ENCODE measurements at regions not wholly inside any gene's neighbourhood (a gene's known extent, or its start where the extent isn't known, plus 50 kb on each side); places are given as distances from the start of the nearest gene placed in this dataset.

- peaks cover 16% of the 10 kb centered on the region for H3F3A ChIP-seq (ENCODE audit: insufficient read depth)
- no peak overlapping the region for H3K4me2 ChIP-seq (ENCODE audit: unreplicated experiment)
- in situ Hi-C loops (cut with MboI): no loop called here
- H3K36me3 ChIP-seq (ENCODE audit: low read depth): no peaks in the 10 kb centered on the region
- H3K9ac ChIP-seq: no peak overlapping the region
- H3K27ac ChIP-seq: no peak overlapping the region
- no peak for TF ChIP-seq EZH2 (IDR thresholded peaks at IDR 0.05; ENCODE audit: insufficient read depth, poor library complexity, severe bottlenecking)
- TF ChIP-seq EZH2phosphoT487 (IDR thresholded peaks at IDR 0.05; ENCODE audit: insufficient read depth, low read depth): no peak
- no peak for DNase-seq
- no peaks in the 10 kb centered on the region for H3K9me3 ChIP-seq (ENCODE audit: low read depth)
- 73 to 74% methylated on average over 4 of the region's 4 CpGs for WGBS, 2 experiments (ENCODE audit: low coverage in 1 of 2, low lambda C conversion rate in 2 of 2, missing lambda C conversion rate in 2 of 2)
- H3K79me2 ChIP-seq (ENCODE audit: insufficient read depth): no peaks in the 10 kb centered on the region
- no peaks in the 10 kb centered on the region for H4K20me1 ChIP-seq (ENCODE audit: insufficient read depth)
- H2AFZ ChIP-seq: no peak overlapping the region
- peaks cover 14% of the 10 kb centered on the region for H3K4me1 ChIP-seq (ENCODE audit: insufficient read depth)
- no peaks in the 10 kb centered on the region for H3K9me2 ChIP-seq (ENCODE audit: insufficient read depth)
- H3K4me3 ChIP-seq: no peak overlapping the region
- no peaks in the 10 kb centered on the region for H3K27me3 ChIP-seq (replicated peaks; ENCODE audit: insufficient read depth)
Measured at GRCh38 chr13:30147015-30147414, 160.3 kb downstream of the KATNAL1 start.

GRCh38 chr13:30145709-30146367, 161.5 kb downstream of the KATNAL1 start:
- in situ Hi-C loops (cut with MboI): no loop called here

GRCh38 chr13:30143666-30144400, 163.5 kb downstream of the KATNAL1 start:
- Histone ChIP-seq H2AFZ (peak overlapping the region; percentile 77), H3K4me2 (ENCODE audit: unreplicated experiment) (peak overlapping the region; percentile 50), H3K27me3 (replicated peaks; ENCODE audit: insufficient read depth) (no peaks in the 10 kb centered on the region), H3K36me3 (ENCODE audit: low read depth) (no peaks in the 10 kb centered on the region), H3K9me2 (ENCODE audit: insufficient read depth) (no peaks in the 10 kb centered on the region), H3K9ac (peak overlapping the region; percentile 68), H3K9me3 (ENCODE audit: low read depth) (no peaks in the 10 kb centered on the region), H4K20me1 (ENCODE audit: insufficient read depth) (no peaks in the 10 kb centered on the region), H3K4me3 (0 out of 2 replicates have a peak overlapping the region, but pooled peaks have one; percentile 17), H3K4me1 (ENCODE audit: insufficient read depth) (peaks cover 18% of the 10 kb centered on the region), H3K27ac (peak overlapping the region; percentile 86), H3K79me2 (ENCODE audit: insufficient read depth) (no peaks in the 10 kb centered on the region), H3F3A (ENCODE audit: insufficient read depth) (peaks cover 26% of the 10 kb centered on the region)
- WGBS, 2 experiments (ENCODE audit: low coverage in 1 of 2, low lambda C conversion rate in 2 of 2, missing lambda C conversion rate in 2 of 2): 60 to 63% methylated on average over 5 of the region's 5 CpGs
- TF ChIP-seq EZH2phosphoT487 (IDR thresholded peaks at IDR 0.05; ENCODE audit: insufficient read depth, low read depth) (no peak), EZH2 (IDR thresholded peaks at IDR 0.05; ENCODE audit: insufficient read depth, poor library complexity, severe bottlenecking) (no peak)
- DNase-seq: peak; percentile 85
- in situ Hi-C loops (cut with MboI): no loop called here

More at GRCh38 chr13:30145709-30146367, 161.5 kb downstream of the KATNAL1 start:
- H3K9me3 ChIP-seq (ENCODE audit: low read depth): no peaks in the 10 kb centered on the region
- H3F3A ChIP-seq (ENCODE audit: insufficient read depth): peaks cover 22% of the 10 kb centered on the region
- 87 to 88% methylated on average over 13 of the region's 13 CpGs for WGBS, 2 experiments (ENCODE audit: low coverage in 1 of 2, low lambda C conversion rate in 2 of 2, missing lambda C conversion rate in 2 of 2)
- H3K9ac ChIP-seq: no peak overlapping the region
- no peak overlapping the region for H3K27ac ChIP-seq
- DNase-seq: no peak
- no peak for TF ChIP-seq EZH2phosphoT487 (IDR thresholded peaks at IDR 0.05; ENCODE audit: insufficient read depth, low read depth)
- no peak for TF ChIP-seq EZH2 (IDR thresholded peaks at IDR 0.05; ENCODE audit: insufficient read depth, poor library complexity, severe bottlenecking)
- no peak overlapping the region for H3K4me2 ChIP-seq (ENCODE audit: unreplicated experiment)
- no peaks in the 10 kb centered on the region for H3K36me3 ChIP-seq (ENCODE audit: low read depth)
- no peaks in the 10 kb centered on the region for H3K79me2 ChIP-seq (ENCODE audit: insufficient read depth)
- no peak overlapping the region for H3K4me3 ChIP-seq
- no peaks in the 10 kb centered on the region for H3K9me2 ChIP-seq (ENCODE audit: insufficient read depth)
- no peaks in the 10 kb centered on the region for H4K20me1 ChIP-seq (ENCODE audit: insufficient read depth)
- no peaks in the 10 kb centered on the region for H3K27me3 ChIP-seq (replicated peaks; ENCODE audit: insufficient read depth)
- no peak overlapping the region for H2AFZ ChIP-seq
- H3K4me1 ChIP-seq (ENCODE audit: insufficient read depth): peaks cover 18% of the 10 kb centered on the region

- Histone ChIP-seq H3K9ac (peak overlapping the region; percentile 68), H4K20me1 (ENCODE audit: insufficient read depth) (no peaks in the 10 kb centered on the region), H3K4me2 (ENCODE audit: unreplicated experiment) (peak overlapping the region; percentile 50), H3K9me3 (ENCODE audit: low read depth) (no peaks in the 10 kb centered on the region), H3K27ac (peak overlapping the region; percentile 86), H3K36me3 (ENCODE audit: low read depth) (no peaks in the 10 kb centered on the region), H3K4me1 (ENCODE audit: insufficient read depth) (peaks cover 25% of the 10 kb centered on the region), H3K79me2 (ENCODE audit: insufficient read depth) (no peaks in the 10 kb centered on the region), H2AFZ (no peak overlapping the region), H3F3A (ENCODE audit: insufficient read depth) (peaks cover 38% of the 10 kb centered on the region), H3K27me3 (replicated peaks; ENCODE audit: insufficient read depth) (no peaks in the 10 kb centered on the region), H3K4me3 (peak overlapping the region; percentile 17; the same call in 1 of the 2 replicates), H3K9me2 (ENCODE audit: insufficient read depth) (no peaks in the 10 kb centered on the region)
- in situ Hi-C loops (cut with MboI): no loop called here
- 1% methylated on average over 13 of the region's 13 CpGs for WGBS, 2 experiments (ENCODE audit: low coverage in 1 of 2, low lambda C conversion rate in 2 of 2, missing lambda C conversion rate in 2 of 2)
- DNase-seq: peak; percentile 95
- TF ChIP-seq EZH2 (IDR thresholded peaks at IDR 0.05; ENCODE audit: insufficient read depth, poor library complexity, severe bottlenecking) (no peak), EZH2phosphoT487 (IDR thresholded peaks at IDR 0.05; ENCODE audit: insufficient read depth, low read depth) (0 out of 2 replicates have a peak, but pooled peaks have one; percentile 57)
Measured at GRCh38 chr13:30142486-30143211, 164.7 kb downstream of the KATNAL1 start.
